Loucy (cell line): ENCODE measurements at regions not wholly inside any gene's neighbourhood (a gene's known extent, or its start where the extent isn't known, plus 50 kb on each side); places are given as distances from the start of the nearest gene placed in this dataset.

Experiments
- H2AFZ ChIP-seq: fragments of 200-600 bp; sonication (generic); 2 replicates; pipeline ENCODE4 v1.6.0; 2016; ENCODE audit warnings: antibody characterized with exemption, mild to moderate bottlenecking, low read length, moderate library complexity
- H3F3A ChIP-seq: fragments of 200-600 bp; 2 replicates; pipeline ENCODE4 v1.6.0; 2016; ENCODE audit warnings: antibody characterized with exemption, low read depth, mild to moderate bottlenecking
- H3K27me3 ChIP-seq: fragments of 200-600 bp; sonication (generic); 2 replicates; pipeline ENCODE4 v1.6.1; 2014; ENCODE audit warnings: low read length, mild to moderate bottlenecking; ENCODE audit not compliant: insufficient read depth, poor library complexity, severe bottlenecking
- H3K36me3 ChIP-seq: fragments of 200-600 bp; sonication (generic); 2 replicates; pipeline ENCODE4 v1.6.1; 2016; ENCODE audit warnings: low read length; ENCODE audit not compliant: insufficient read depth
- H3K4me1 ChIP-seq: fragments of 200-600 bp; sonication (generic); 2 replicates; pipeline ENCODE4 v1.5.1; 2014; ENCODE audit warnings: low read length, mild to moderate bottlenecking; ENCODE audit not compliant: insufficient read depth, poor library complexity, severe bottlenecking
- H3K4me2 ChIP-seq: fragments of 200-600 bp; sonication (generic); 2 replicates; pipeline ENCODE4 v1.6.0; 2014; ENCODE audit warnings: antibody characterized with exemption, low read length, low read depth, mild to moderate bottlenecking; ENCODE audit not compliant: poor library complexity, severe bottlenecking
- H3K4me3 ChIP-seq: fragments of 200-600 bp; sonication (generic); 2 replicates; pipeline ENCODE4 v1.5.1; 2014; ENCODE audit warnings: low read length, mild to moderate bottlenecking, mixed read lengths; ENCODE audit not compliant: poor library complexity, severe bottlenecking
- H3K79me2 ChIP-seq: fragments of 200-600 bp; sonication (generic); 2 replicates; pipeline ENCODE4 v1.6.1; 2014; ENCODE audit warnings: low read length; ENCODE audit not compliant: insufficient read depth
- H3K9ac ChIP-seq: fragments of 200-600 bp; sonication (generic); 2 replicates; pipeline ENCODE4 v1.6.0; 2014; ENCODE audit warnings: mild to moderate bottlenecking, low read depth, low read length, moderate library complexity; ENCODE audit not compliant: poor library complexity, severe bottlenecking
- H3K9me2 ChIP-seq: fragments of 200-600 bp; sonication (generic); replicated peaks from 2 replicates; pipeline ENCODE4 v1.6.1; 2016; ENCODE audit warnings: low read depth, low read length, mixed read lengths
- H3K9me3 ChIP-seq: fragments of 200-600 bp; sonication (generic); 2 replicates; pipeline ENCODE4 v1.6.1; 2014; ENCODE audit warnings: mild to moderate bottlenecking, antibody characterized with exemption, low read length, low read depth; ENCODE audit not compliant: insufficient read depth
- H4K20me1 ChIP-seq: fragments of 200-600 bp; sonication (generic); 2 replicates; pipeline ENCODE4 v1.6.0; 2014; ENCODE audit warnings: antibody characterized with exemption, low read length, mild to moderate bottlenecking; ENCODE audit not compliant: insufficient read depth, poor library complexity, severe bottlenecking
- CTCF ChIP-seq: fragments of 200-600 bp; sonication (generic); conservative IDR thresholded peaks from 2 replicates; pipeline ENCODE4 v1.5.1; 2014; ENCODE audit warnings: mild to moderate bottlenecking, antibody characterized with exemption, low read length
- EZH2phosphoT487 ChIP-seq: fragments of 200-600 bp; IDR thresholded peaks from 2 replicates; pipeline ENCODE4 v1.6.1; 2018; ENCODE audit warnings: antibody characterized with exemption, mild to moderate bottlenecking, moderate library complexity, borderline replicate concordance

GRCh38 chr13:40304391-40304790 lies 362.1 kb downstream of the FOXO1 start:
- TF ChIP-seq EZH2phosphoT487 (no peak), CTCF (no peak)

GRCh38 chr13:40306817-40307216 lies 359.6 kb downstream of the FOXO1 start:
- peaks cover 26% of the 10 kb centered on the region; the same call in 1 of the 2 replicates for H3K9me3 ChIP-seq
- no peaks in the 10 kb centered on the region for H3K79me2 ChIP-seq
- no peak overlapping the region for H3K9ac ChIP-seq
- no peaks in the 10 kb centered on the region for H3K4me1 ChIP-seq
- no peaks in the 10 kb centered on the region for H3K9me2 ChIP-seq
- no peak overlapping the region for H3K4me3 ChIP-seq
- TF ChIP-seq CTCF (no peak), EZH2phosphoT487 (no peak)
- H3K27me3 ChIP-seq: no peaks in the 10 kb centered on the region
- H3K4me2 ChIP-seq: no peak overlapping the region
- H3K36me3 ChIP-seq: no peaks in the 10 kb centered on the region
- H2AFZ ChIP-seq: no peak overlapping the region
- H4K20me1 ChIP-seq: no peaks in the 10 kb centered on the region
- no peaks in the 10 kb centered on the region for H3F3A ChIP-seq

More at GRCh38 chr13:40304391-40304790, 362.1 kb downstream of the FOXO1 start:
- Histone ChIP-seq H3K4me1 (no peaks in the 10 kb centered on the region), H3F3A (no peaks in the 10 kb centered on the region), H4K20me1 (no peaks in the 10 kb centered on the region), H3K4me2 (no peak overlapping the region), H3K27me3 (no peaks in the 10 kb centered on the region), H3K9me3 (peaks cover 26% of the 10 kb centered on the region; the same call in 1 of the 2 replicates), H3K9ac (no peak overlapping the region), H2AFZ (no peak overlapping the region), H3K36me3 (no peaks in the 10 kb centered on the region), H3K9me2 (no peaks in the 10 kb centered on the region), H3K4me3 (no peak overlapping the region), H3K79me2 (no peaks in the 10 kb centered on the region)

- H2AFZ ChIP-seq: no peak overlapping the region
- no peak for TF ChIP-seq CTCF
- no peak for TF ChIP-seq EZH2phosphoT487
- no peaks in the 10 kb centered on the region for H4K20me1 ChIP-seq
These were observed 356.6 kb downstream of the FOXO1 start for GRCh38 chr13:40309881-40310280.

More at GRCh38 chr13:40309881-40310280, 356.6 kb downstream of the FOXO1 start:
- Histone ChIP-seq H3K9me2 (no peaks in the 10 kb centered on the region), H3K79me2 (no peaks in the 10 kb centered on the region), H3K36me3 (no peaks in the 10 kb centered on the region), H3K4me2 (no peak overlapping the region), H3K4me1 (no peaks in the 10 kb centered on the region), H3K4me3 (no peak overlapping the region), H3F3A (no peaks in the 10 kb centered on the region), H3K9me3 (peaks cover 14% of the 10 kb centered on the region; the same call in 1 of the 2 replicates), H3K9ac (no peak overlapping the region), H3K27me3 (no peaks in the 10 kb centered on the region)
